ENCODE measurements at regions not wholly inside any gene's neighbourhood (a gene's known extent, or its start where the extent isn't known, plus 50 kb on each side); places are given as distances from the start of the nearest gene placed in this dataset.

- ChIA-PET CTCF (interaction anchor here (0.7 to 1.5 kb wide), 3 partner anchors 136 to 489 kb away, joined by 3 to 4 read pairs (median 4); no protein-coding TSS in a partner anchor), POLR2A (interaction anchor here (0.6 kb wide), 1 partner anchor 206 kb away, joined by 6 read pairs; no protein-coding TSS in a partner anchor)
- Mint-ChIP-seq H3K36me3 (no peaks in the 10 kb centered on the region), H3K27ac (no peak overlapping the region), H3K4me3 (no peak overlapping the region), H3K27me3 (ENCODE audit: low read depth) (no peaks in the 10 kb centered on the region), H3K4me1 (peaks cover 22% of the 10 kb centered on the region), H3K9me3 (peaks cover 1% of the 10 kb centered on the region)
- DNase-seq (ENCODE audit: low spot score) = no peak
- ATAC-seq = no peak
- TF ChIP-seq, protein P1, sequence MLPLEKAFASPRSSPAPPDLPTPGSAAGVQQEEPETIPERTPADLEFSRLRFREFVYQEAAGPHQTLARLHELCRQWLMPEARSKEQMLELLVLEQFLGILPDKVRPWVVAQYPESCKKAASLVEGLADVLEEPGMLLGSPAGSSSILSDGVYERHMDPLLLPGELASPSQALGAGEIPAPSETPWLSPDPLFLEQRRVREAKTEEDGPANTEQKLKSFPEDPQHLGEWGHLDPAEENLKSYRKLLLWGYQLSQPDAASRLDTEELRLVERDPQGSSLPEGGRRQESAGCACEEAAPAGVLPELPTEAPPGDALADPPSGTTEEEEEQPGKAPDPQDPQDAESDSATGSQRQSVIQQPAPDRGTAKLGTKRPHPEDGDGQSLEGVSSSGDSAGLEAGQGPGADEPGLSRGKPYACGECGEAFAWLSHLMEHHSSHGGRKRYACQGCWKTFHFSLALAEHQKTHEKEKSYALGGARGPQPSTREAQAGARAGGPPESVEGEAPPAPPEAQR (CRISPR knock-in tag; IDR thresholded peaks at IDR 0.05) = no peak
- TF ChIP-seq, protein P2, sequence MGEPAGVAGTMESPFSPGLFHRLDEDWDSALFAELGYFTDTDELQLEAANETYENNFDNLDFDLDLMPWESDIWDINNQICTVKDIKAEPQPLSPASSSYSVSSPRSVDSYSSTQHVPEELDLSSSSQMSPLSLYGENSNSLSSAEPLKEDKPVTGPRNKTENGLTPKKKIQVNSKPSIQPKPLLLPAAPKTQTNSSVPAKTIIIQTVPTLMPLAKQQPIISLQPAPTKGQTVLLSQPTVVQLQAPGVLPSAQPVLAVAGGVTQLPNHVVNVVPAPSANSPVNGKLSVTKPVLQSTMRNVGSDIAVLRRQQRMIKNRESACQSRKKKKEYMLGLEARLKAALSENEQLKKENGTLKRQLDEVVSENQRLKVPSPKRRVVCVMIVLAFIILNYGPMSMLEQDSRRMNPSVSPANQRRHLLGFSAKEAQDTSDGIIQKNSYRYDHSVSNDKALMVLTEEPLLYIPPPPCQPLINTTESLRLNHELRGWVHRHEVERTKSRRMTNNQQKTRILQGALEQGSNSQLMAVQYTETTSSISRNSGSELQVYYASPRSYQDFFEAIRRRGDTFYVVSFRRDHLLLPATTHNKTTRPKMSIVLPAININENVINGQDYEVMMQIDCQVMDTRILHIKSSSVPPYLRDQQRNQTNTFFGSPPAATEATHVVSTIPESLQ (CRISPR knock-in tag; IDR thresholded peaks at IDR 0.05) = no peak
- TF ChIP-seq CBFB (CRISPR knock-in tag; IDR thresholded peaks at IDR 0.05; ENCODE audit: low read depth) (no peak), KAT7 (CRISPR knock-in tag; IDR thresholded peaks at IDR 0.05; ENCODE audit: borderline replicate concordance) (no peak), ZNF219 (CRISPR knock-in tag; IDR thresholded peaks at IDR 0.05; ENCODE audit: borderline replicate concordance) (no peak), NFATC4 (CRISPR knock-in tag; IDR thresholded peaks at IDR 0.05) (no peak), ZMAT4 (CRISPR knock-in tag; IDR thresholded peaks at IDR 0.05) (no peak), TP53 (CRISPR knock-in tag; IDR thresholded peaks at IDR 0.05) (no peak), ZNF138 (CRISPR knock-in tag; conservative IDR thresholded peaks at IDR 0.05) (no peak), JUN (CRISPR knock-in tag; IDR thresholded peaks at IDR 0.05) (no peak), HMGA2 (CRISPR knock-in tag; IDR thresholded peaks at IDR 0.05) (no peak), SP1 (CRISPR knock-in tag; conservative IDR thresholded peaks at IDR 0.05) (no peak), MLX (CRISPR knock-in tag; IDR thresholded peaks at IDR 0.05) (no peak), SMAD4 (CRISPR knock-in tag; IDR thresholded peaks at IDR 0.05) (no peak), STAT6 (CRISPR knock-in tag; conservative IDR thresholded peaks at IDR 0.05; ENCODE audit: low read depth) (no peak), ZNF121 (CRISPR knock-in tag; IDR thresholded peaks at IDR 0.05) (no peak)
- TF ChIP-seq, protein P3, sequence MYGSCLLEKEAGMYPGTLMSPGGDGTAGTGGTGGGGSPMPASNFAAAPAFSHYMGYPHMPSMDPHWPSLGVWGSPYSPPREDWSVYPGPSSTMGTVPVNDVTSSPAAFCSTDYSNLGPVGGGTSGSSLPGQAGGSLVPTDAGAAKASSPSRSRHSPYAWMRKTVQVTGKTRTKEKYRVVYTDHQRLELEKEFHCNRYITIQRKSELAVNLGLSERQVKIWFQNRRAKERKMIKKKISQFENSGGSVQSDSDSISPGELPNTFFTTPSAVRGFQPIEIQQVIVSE (CRISPR knock-in tag; IDR thresholded peaks at IDR 0.05; ENCODE audit: borderline replicate concordance) = no peak
- TF ChIP-seq, protein P4, sequence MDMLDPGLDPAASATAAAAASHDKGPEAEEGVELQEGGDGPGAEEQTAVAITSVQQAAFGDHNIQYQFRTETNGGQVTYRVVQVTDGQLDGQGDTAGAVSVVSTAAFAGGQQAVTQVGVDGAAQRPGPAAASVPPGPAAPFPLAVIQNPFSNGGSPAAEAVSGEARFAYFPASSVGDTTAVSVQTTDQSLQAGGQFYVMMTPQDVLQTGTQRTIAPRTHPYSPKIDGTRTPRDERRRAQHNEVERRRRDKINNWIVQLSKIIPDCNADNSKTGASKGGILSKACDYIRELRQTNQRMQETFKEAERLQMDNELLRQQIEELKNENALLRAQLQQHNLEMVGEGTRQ (CRISPR knock-in tag; IDR thresholded peaks at IDR 0.05) = no peak
- TF ChIP-seq, protein P5, sequence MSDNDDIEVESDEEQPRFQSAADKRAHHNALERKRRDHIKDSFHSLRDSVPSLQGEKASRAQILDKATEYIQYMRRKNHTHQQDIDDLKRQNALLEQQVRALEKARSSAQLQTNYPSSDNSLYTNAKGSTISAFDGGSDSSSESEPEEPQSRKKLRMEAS (CRISPR knock-in tag; IDR thresholded peaks at IDR 0.05) = no peak
Observed at GRCh38 chr17:14790521-14790920, 474.6 kb downstream of the PMP22 start.

All from WTC11 (cell line).